CD4-positive, alpha-beta T cell treated with Interleukin-17A for 4 hours (primary cell): ENCODE measurements at regions not wholly inside any gene's neighbourhood (a gene's known extent, or its start where the extent isn't known, plus 50 kb on each side); places are given as distances from the start of the nearest gene placed in this dataset.
A peak's percentile ranks its signal among the peaks of the same experiment; 100 is the strongest.

Experiments used
- DNase-seq: peaks from one replicate; pipeline ENCODE4 v3.0.0-alpha.2; 2020; ENCODE audit warnings: mixed read lengths

DNA sequence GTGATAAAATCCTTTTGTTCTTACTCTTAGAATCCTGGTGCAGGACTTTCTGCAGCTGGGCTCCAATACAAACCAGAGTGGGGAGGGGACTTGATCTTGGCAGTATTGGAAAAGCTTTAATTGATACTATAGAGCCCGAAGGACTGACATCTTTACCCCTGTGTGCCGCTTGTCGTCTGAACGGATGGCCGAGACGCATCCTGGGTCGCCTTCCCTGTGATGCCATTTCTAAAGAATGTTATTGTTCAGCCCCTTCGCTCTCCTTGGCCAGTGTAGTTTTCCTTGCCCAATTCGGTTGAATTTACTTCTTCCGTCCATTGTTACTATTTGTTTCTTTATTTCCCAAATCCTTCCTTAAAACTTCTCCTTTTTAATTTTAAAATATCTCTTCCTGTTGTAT, 80.9 kb downstream of the CLDN34 start:
- DNase-seq, result no peak

DNA sequence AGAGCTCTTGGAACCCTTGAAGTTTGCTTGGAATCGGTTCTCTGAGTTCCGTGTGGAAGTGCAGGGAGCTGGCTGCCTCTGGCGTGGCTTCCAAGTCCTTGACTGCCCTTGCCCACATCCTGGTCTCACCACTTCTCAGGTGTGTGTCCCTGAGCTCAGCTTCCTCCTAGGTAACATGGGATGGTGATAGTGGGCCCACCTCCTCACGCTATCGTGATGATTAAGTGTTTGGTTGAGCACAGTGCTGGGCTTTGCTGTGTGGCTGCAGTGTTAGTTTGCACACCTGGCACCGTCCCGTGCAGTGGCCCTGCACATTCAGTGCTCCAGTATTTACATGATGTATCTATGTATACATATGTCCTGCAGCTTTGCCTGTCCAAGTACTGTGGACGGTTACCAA, 81.5 kb downstream of the CLDN34 start:
- no peak for DNase-seq

DNA sequence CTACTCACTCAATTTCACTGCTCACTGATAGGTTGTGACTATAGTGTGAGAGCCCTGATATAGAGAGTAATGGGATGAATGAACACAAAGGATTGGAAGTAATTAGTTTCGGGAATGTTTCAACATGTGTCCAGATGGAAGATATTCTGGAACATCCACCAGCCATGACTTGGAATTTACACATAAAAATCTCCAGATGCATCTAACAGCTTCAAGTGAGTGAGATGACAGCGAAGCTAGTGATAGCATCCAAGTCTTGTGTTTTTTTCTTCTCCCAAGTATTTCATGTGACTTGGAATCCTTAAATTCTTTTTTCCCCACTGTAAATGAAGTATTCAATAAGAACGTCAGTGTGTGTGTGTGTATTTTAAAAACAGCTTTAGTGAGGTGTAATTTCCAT, 82.1 kb downstream of the CLDN34 start:
- no peak for DNase-seq

DNA sequence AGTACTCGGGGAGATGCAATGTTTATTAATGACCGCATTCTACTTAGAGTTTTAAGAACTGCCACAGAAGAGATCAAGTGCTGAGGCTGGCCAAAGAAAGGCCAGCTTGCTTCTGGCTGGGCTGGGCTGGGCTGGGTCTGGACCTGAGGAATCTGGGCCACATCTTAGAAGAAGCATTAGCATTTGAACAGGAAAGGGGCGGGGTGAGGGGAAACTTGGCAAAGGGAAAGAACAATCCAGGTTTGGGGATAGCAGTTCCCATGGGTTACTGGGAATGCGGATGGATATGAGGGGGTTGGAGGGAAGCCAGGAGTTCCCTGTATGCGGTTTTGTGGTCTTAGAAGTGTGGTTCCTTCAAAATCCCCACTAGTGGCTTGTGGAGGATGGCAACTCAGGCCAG, 83.3 kb downstream of the CLDN34 start:
- DNase-seq, result no peak

DNA sequence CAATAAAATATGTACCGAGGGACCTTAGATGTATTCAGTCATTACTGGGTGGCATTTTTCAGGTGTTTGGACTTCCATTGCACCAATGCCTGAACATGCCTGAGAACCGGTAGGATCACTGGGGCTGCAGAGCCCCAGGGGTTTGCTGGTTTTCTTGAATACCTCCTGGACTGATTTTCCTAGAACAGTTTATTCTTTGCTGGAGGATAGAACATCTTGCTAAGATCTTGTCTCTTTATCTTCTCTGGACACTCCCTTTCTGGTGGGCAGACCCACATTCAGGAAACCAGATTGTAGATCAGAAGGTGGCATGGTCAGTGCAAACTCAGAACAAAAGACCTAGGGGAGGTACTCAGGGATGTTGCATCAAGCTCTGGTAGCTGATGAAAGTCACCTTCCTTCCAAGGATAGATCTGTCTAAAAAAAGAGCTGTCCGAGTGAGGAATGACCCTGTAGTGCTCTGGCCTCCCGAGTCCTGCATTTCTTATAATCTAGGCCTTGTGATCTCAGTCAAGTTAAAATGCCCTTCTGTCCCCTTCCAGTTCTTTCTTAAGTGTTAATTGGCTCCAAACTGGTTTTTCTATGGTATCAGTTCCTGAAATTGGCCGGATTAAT, 84.8 kb downstream of the CLDN34 start:
- DNase-seq, result no peak

DNA sequence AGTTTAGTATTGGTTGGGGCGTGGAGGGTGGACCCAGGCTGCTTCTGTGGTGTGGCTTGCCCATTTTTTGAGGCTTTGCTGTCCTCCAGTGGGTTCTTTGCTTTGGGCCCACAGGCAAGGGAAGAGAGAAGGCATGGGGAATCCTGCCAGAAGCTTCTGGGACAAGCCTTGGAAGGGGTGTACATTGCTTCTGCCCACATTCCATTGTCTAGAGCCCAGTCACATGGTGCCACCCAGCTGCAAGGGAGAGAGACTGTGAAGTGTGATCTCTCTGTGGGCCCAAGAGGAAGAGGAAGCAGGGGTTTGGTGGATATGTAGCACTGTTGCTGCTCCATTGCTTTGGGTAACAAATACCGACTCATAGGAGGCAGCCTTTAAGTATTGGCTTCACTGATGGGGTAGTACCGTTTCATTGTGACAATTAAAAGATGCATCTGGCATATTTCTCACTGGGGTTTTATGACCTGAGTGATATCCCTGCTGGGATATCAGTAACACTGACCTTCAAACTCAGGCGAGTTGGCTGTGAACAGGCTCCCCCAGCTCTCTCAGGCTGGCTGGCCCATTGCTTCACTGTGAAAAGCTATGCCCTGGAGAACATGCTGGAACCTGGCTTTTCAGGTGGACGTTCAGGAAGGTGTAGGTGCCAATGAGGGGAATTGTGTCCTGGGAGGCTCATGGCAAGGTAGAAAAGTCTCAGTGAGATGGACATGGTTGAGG, 85.9 kb downstream of the CLDN34 start:
- DNase-seq, result no peak

DNA sequence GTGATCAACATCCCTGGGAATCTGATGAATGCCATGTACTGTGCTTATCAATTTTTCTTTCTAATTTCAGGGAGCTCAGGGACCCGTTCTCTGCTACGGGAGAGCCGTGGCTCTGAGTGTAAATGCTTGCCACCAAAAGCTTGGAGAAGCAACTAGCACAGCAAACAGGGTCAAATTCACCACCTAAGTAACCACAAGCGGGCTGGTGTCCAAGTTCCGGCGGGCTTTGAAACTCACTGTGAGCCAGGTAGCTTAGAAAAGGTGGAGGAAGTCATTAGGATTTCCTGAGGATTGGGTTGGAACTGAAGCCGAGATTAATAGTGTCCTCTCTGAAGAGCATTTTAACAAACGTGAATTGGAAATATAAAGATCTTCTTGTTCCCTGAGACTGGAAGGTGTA, 87.2 kb downstream of the CLDN34 start:
- DNase-seq, result no peak

DNA sequence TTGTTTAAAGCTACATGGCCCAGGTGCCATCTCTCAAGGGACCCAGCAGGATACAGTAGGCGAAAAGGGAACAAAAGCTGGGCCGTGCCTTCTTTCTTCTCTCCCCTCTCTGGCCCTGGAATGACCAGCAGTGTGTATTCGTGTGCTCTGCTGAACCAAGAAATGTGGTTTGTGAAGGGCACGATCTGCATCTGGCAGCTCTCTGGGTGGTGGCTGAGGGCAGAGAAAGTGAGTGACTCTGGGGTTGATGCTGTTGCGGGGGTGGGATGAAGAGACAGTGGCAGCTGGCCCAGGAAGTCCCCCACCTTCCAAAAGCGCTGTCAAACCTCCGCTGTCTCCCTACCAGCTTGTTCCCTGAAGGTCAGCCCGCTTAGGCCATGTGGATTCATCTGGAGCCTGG, 88.3 kb downstream of the CLDN34 start:
- DNase-seq, result no peak

DNA sequence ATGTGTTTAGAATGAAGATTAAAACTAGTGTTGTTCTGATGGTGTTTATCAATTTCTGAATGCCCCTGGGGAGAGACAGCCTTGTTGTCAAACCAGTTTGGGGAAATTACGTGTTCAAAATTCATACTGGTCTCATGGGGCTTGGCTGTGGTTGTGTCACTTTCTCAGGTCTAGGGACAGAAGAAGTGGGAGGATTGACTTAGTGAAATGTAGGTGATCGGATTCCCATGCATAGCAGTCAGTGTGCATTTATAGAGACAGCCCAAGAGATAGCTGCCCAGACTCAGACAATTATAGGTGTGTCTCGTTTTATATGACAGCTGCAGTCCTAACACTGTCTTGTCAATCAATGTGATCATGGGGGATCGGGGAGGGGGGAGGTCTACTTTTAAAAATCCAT, 94.4 kb upstream of the CLCN4 start:
- DNase-seq, result no peak

DNA sequence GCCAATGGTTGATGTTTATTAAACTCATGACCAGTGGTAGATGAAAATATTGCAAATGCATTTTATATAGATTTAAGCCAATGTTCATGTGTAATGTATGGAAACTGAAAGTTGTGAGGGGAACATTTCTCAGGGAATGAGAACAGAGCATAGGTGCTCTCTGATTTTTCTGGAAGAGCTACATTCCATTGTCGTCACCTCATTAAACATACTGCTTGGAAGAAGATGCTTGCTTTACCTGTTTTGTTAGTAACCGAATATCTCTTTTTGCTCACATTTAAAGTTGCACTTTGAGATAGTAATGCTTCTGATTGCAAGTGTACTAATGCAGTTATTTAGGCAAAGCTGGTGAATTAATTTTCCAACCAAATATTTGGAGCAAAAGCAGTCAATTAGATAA, 93.8 kb upstream of the CLCN4 start:
- no peak for DNase-seq

DNA sequence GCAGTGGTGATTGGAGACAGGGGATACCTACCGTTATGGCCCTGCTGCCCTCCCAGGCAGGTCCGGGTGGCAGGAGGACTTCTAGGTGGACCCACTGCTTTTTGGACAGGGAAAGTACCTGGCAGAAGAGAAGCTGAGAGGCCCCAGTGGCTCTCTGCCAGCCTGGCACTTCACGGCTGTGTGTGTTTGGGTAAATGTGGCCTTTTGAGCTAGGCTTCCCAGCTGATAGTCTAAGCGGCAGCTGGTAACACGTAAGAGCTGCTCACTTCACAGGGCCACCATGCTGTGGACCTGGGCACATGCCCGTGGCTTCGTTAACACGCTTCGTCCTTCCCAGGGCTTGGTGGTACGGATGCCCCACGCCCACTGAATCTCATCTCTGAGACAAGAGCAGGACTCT, 92.0 kb upstream of the CLCN4 start:
- no peak for DNase-seq

DNA sequence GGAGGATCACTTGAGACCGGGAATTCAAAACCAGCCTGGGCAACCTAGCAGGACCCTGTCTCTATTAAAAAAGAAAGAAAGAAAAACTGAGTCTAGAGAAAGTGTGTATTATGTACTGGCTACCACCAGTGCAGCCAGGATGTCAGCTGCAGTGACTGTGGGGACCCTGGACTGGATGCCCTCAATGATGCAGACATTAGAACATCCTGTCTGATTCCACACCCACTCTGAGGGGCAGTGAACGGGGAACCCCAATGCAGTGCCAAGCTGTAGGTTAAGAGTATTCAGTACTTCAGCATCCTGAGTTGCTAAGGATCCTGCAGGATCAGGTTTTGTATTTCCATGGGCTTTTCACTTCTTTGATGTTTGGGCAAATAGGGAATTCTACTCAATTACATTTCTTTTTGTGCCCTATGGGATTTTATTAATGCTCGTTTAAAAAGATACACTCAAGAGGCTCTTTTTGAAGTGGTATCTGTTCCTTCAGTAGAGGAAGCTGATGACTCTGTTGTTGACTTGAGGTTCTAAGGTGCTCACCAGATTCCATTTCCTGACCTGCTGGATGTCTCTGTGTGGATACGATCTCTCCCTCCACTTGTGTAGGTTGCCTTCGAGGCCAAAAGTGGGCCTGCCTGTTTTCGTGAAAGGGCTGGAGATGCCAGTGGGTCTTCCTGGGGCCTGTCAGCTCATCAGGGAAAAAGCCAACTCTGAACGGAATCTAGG, 85.9 kb upstream of the CLCN4 start:
- peak; percentile 14 for DNase-seq

DNA sequence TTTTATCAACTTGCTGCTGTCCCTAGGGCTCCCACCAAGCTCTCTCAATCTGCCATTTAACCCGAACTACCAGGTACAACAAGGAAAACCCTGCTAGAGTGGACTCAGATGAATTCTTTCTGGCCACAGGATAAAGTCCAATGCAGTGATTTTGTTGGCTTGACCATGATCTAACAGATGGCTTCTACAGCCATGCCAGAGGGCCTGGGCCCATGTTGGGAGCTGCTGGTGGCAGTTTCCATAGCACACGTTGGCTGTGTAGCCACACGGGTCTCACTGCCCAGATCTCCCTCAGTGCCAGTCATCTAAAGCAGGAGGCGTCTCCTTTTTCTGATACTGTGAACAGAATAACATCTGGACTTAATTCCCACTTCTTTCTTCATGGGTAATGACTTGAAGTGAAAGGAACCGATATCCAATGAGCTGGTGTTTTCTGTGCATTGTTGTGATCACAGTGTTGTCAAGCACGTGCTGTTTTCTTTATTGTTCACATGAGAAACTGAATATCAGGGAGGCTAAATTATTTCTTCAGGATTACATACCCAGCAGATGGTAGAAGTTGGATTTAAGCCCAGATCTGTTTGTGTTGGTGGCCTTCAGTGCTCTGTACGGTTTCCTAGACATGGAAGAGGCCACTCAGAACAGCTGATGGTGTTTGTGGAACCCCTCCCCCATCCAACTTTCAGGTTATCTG, 85.2 kb upstream of the CLCN4 start:
- no peak for DNase-seq

DNA sequence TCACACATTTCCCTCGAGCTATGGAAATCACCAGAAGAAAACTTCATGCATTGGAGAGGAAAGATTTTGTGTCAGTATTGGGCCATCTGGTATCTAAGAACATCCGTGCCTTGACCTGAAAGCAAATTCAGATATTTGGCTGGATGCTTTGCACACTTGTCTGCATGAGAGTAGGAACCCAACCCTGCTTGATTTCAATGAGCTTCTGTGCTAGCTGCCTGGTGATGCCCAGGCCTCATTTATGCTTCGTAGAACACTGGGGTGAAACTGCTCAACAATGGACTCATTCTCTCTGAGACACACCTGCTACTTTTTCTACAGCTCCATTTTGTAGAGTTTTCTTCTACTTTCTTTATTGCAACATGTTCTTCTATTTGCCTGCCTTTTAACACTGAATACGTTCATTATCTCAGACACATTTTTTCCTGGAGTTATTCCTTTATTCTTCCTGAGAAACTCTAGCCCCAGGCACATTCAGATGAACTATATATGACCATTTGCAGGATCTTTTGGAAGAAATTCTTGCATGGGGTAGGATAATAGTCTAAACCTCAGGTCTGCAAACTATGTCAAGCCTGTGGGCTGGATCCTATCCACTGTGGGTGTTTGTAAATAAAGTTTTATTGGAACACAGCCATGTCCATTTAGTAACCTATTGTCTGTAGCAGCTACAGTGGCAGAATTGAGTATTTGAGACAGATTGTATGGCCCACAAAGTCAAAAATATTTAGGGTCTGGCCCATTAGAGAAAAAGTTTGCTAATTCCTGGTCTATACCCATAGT, 83.8 kb upstream of the CLCN4 start:
- DNase-seq, result no peak

DNA sequence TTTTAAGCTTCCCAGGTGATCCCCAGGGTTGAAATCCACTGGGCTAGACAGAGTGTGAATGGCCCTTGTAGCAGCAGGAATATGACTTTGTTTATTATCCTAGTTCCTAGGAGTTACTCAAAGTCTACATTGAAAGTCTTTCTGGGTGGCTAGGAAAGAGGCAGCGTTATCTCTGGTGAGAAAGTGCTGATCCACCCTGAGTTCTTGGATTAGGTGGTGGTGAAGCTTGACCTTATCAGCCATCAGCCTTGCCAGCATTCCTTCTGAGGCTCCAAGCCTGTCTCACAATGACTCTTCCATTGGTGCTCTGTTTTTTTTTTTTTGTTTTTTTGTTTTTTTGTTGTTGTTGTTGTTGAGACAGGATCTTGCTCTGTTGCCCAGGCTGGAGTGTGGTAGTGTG, 83.1 kb upstream of the CLCN4 start:
- no peak for DNase-seq

DNA sequence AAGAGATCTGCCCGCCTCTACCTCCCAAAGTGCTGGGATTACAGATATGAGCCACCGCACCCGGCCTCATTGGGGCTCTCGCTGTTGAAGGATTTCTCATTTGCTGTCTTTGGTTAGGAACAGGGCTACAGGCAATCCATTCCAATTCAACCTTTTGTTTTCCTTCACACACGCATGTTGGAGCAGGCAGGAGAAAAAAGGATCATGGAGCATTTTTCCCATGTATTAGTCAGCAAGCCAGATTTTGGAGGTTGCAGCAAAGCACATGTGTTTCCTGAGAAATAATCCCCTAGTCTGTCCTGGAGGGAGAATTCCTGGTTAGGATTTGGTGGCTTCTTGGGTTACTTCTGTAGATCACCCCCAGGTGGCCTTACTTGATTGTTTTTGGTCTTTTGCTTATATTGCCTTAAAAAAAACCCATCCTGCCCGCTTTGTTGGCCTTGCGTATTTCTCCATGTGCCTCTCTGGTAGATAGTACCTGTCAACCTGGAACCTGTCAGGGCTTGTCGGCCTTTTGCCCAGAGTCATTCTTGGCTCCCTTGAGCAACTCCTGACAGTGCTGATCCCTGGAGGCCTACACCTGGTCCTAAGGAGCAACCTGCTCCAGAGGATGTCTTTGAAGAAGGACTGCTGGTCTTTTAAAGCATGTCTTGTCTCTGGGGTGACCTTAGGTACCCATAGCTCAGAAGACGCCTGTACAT, 82.4 kb upstream of the CLCN4 start:
- DNase-seq, result no peak

DNA sequence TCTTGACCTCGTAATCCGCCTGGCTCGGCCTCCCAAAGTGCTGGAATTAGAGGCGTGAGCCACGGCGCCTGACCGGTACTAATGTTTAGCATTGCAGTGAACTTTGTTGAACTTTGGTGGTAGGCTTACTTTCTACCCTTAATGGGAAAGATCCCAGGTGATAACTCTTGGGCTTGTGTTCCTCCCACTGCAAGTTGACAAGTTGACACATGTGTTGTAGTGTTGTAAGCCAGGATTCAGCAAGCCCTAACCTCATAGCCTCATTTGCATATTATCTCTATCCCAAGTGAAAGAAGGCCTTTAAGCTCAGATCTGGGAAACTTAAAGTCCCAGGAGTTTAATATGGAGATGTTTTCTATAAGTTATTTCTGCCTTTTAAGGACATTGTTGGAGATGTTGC, 80.0 kb upstream of the CLCN4 start:
- no peak for DNase-seq

DNA sequence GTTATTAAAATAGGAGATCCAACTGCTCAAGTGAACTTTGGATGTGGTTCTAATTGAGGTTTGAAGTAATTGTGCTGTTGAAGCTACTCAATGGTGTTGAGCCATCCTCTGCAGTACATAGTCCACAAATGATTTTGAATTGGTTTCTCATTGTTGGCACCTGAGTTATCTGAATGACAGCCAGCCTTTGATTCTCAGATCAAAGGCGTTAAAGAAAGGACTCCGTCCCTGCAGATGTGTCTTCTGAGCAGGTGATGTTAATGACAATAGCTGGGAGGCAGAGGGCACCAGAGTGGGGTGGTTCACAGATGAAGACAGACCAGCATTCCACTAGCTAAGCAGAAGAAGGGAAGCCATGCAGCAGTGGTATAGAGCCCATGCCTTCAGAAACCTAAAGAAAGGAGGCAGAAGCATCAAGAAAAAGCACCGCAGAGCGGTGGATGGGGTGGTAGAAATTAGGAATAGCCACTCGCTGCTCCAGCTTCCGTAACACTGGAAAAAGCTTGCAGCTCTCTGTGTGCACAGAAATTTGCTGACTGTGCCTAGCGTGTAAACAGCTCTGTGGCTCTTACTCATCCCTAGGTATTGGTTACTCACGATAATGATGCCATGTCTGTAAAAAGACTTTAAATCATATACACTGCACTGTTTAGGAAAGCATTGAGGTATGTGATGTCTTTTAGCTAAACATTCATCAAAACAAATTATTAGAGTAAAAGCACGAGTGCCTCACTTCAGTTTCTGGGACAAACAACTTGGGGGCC, 79.2 kb upstream of the CLCN4 start:
- peak; percentile 41 for DNase-seq

DNA sequence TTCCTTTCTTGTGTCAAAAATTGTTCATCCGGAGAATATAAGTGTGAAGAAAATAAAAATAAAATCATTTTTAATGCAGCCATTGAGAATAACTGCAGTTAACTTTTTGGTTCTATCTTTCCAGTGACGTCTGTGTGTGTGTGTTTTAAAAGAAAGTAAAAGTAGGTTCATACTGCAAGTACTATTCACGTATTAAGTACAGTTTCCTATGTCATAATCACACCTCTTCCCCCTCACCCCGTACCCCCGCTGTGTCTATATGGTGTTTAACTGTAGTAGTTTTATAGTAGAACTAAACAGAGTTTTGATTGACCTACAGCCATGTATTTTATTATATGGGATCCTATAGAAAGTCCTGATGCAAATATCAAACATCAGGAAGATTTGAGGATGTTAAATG, 78.5 kb upstream of the CLCN4 start:
- DNase-seq, result no peak

DNA sequence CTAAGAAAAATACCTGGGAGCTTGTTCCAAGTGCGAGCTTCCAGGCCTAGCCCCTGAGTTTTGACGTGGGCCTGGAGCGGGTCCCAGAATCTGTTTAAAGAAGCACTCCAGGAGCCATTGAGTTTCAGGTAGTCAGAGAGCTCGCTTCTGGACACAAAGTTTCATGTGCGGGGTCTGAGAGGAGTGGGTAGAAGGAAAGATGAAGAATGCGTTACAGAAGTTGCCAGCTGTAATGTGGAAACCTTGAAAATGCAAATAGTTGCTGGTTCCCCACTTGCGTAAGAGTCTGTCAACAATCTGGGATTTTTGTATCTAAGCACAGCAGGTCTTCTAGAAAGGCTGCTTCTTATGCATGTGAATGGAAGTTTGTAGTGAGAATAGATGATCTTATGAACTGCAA, 77.5 kb upstream of the CLCN4 start:
- no peak for DNase-seq

DNA sequence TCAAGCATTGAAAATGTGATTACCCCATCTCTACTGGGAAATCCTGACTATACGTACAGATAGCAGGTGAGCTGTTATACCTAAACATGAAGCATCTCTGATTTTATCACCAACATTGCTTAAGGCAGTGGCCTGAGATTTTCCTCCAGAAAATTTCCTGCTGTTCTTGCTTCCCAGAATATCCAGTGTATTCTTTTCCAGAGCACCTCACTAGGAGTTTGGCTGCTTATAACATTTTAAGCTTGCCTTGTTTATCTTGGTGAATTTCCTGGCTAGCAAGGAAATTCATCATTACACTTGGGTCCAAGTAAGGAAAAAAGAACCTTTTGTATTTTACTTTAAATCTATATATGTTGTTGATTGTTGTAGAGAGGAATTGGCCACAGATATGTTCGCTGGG, 73.0 kb upstream of the CLCN4 start:
- no peak for DNase-seq

DNA sequence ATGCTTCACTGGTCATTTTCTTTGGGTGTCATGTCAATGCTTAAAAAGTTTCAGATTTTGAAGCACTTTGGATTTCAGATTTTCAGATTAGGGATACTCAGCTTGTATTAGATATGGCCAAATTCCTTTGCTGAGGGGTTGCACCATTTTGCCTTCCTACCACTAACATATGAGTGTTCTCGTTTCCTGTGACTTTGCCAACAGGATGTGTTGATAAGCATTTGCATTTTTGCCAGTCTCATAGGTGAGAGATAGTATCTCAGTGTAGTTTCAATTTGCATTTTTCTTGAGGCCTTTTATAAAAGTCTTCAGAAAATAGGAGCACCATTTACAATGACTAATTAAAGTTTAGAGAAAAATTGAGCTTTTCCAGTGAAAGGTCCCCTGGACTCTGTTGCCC, 71.6 kb upstream of the CLCN4 start:
- DNase-seq, result peak; percentile 22
